ENCODE measurements at regions not wholly inside any gene's neighbourhood (a gene's known extent, or its start where the extent isn't known, plus 50 kb on each side); places are given as distances from the start of the nearest gene placed in this dataset.

DNA sequence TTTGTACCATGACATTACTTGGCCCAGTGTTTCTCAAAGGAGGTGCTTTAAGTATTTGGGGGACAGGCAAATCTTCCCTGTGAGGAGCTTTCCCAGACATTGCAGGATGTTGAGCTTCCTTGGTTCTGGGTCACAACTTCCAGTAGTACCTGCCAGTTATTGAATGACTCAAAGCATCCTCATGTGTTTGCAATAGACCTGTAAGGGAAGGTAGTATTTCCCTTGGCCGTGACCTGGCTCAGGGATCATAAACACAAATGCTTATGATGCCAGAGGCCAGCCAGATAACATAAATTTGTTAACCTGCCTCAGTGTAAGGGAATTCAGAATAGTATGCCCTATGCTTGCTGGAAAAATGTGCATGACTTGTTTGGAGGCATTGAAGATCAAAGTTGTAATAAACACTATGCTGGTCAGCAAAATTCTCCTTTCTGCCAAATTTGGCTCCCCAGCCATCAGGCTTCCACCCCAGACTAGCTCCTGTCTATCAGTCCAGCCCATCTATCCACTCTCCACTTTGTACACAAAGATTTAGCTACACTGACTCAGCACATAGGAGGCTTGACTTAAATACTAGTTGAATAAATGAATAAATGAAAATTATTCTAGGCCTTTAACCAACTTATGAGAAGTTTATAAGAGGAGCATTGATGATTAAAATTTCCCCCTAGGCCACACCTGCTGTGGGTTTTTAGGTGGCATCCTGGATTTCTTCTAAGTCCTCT lies 102.0 kb upstream of the EFEMP1 start:
- DNase-seq: no peak
- H3K9me3 Mint-ChIP-seq (ENCODE audit: unreplicated experiment): no peaks in the 10 kb centered on the region
- Histone ChIP-seq H3K36me3 (ENCODE audit: control insufficient read depth, insufficient read depth, low read length) (no peaks in the 10 kb centered on the region), H3K27me3 (replicated peaks; ENCODE audit: control insufficient read depth, insufficient read depth, low read length) (no peaks in the 10 kb centered on the region; the same call in 1 of the 2 replicates), H3K4me3 (ENCODE audit: low read depth, low read length) (no peak overlapping the region), H3K4me1 (no peaks in the 10 kb centered on the region), H3K9me3 (no peaks in the 10 kb centered on the region)
- no peaks in the 10 kb centered on the region for H3K4me1 Mint-ChIP-seq (ENCODE audit: low read depth, unreplicated experiment)
- CTCF ChIA-PET: no interaction called here
- no peak overlapping the region for H3K27ac Mint-ChIP-seq (ENCODE audit: unreplicated experiment)
- H3K27me3 Mint-ChIP-seq (ENCODE audit: insufficient read depth, unreplicated experiment): peaks cover 8% of the 10 kb centered on the region
- intact Hi-C loops (cut with micrococcal nuclease; ENCODE audit: unreplicated experiment): no loop called here
- TF ChIP-seq, protein P1, sequence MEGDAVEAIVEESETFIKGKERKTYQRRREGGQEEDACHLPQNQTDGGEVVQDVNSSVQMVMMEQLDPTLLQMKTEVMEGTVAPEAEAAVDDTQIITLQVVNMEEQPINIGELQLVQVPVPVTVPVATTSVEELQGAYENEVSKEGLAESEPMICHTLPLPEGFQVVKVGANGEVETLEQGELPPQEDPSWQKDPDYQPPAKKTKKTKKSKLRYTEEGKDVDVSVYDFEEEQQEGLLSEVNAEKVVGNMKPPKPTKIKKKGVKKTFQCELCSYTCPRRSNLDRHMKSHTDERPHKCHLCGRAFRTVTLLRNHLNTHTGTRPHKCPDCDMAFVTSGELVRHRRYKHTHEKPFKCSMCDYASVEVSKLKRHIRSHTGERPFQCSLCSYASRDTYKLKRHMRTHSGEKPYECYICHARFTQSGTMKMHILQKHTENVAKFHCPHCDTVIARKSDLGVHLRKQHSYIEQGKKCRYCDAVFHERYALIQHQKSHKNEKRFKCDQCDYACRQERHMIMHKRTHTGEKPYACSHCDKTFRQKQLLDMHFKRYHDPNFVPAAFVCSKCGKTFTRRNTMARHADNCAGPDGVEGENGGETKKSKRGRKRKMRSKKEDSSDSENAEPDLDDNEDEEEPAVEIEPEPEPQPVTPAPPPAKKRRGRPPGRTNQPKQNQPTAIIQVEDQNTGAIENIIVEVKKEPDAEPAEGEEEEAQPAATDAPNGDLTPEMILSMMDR (IDR thresholded peaks at IDR 0.05; ENCODE audit: insufficient read depth in 1 of 2, low read depth in 1 of 2, low read length in 1 of 2, severe bottlenecking in 1 of 2, unreplicated experiment in 1 of 2): no peak
- no peaks in the 10 kb centered on the region for H3K36me3 Mint-ChIP-seq (ENCODE audit: insufficient read depth, unreplicated experiment)
- POLR2A ChIA-PET: no interaction called here
- H3K4me3 Mint-ChIP-seq (ENCODE audit: unreplicated experiment): no peak overlapping the region
- BruUV-seq (replicated peaks): no TSS peak

GRCh38 chr2:56026828-56027227 lies 103.2 kb upstream of the EFEMP1 start:
- no peaks in the 10 kb centered on the region for H3K36me3 Mint-ChIP-seq (ENCODE audit: insufficient read depth, unreplicated experiment)
- H3K27me3 Mint-ChIP-seq (ENCODE audit: insufficient read depth, unreplicated experiment): peaks cover 11% of the 10 kb centered on the region
- ChIA-PET CTCF (no interaction called here), POLR2A (no interaction called here)
- no peak for DNase-seq
- no peaks in the 10 kb centered on the region; the same call in 1 of the 2 replicates for H3K27me3 ChIP-seq (replicated peaks; ENCODE audit: control insufficient read depth, insufficient read depth, low read length)
- intact Hi-C loops (cut with micrococcal nuclease; ENCODE audit: unreplicated experiment): no loop called here
- no peaks in the 10 kb centered on the region for H3K4me1 Mint-ChIP-seq (ENCODE audit: low read depth, unreplicated experiment)
- no peaks in the 10 kb centered on the region for H3K9me3 ChIP-seq
- no peak overlapping the region for H3K27ac Mint-ChIP-seq (ENCODE audit: unreplicated experiment)
- no peaks in the 10 kb centered on the region for H3K9me3 Mint-ChIP-seq (ENCODE audit: unreplicated experiment)
- TF ChIP-seq, protein P1 (IDR thresholded peaks at IDR 0.05; ENCODE audit: insufficient read depth in 1 of 2, low read depth in 1 of 2, low read length in 1 of 2, severe bottlenecking in 1 of 2, unreplicated experiment in 1 of 2): no peak
- no peaks in the 10 kb centered on the region for H3K36me3 ChIP-seq (ENCODE audit: control insufficient read depth, insufficient read depth, low read length)
- H3K4me3 Mint-ChIP-seq (ENCODE audit: unreplicated experiment): no peak overlapping the region
- no peaks in the 10 kb centered on the region for H3K4me1 ChIP-seq
- no peak overlapping the region for H3K4me3 ChIP-seq (ENCODE audit: low read depth, low read length)
- BruUV-seq (replicated peaks): no TSS peak

- Histone ChIP-seq H3K9me3 (no peaks in the 10 kb centered on the region), H3K4me1 (no peaks in the 10 kb centered on the region), H3K36me3 (ENCODE audit: control insufficient read depth, insufficient read depth, low read length) (no peaks in the 10 kb centered on the region), H3K27me3 (replicated peaks; ENCODE audit: control insufficient read depth, insufficient read depth, low read length) (no peaks in the 10 kb centered on the region), H3K4me3 (ENCODE audit: low read depth, low read length) (no peak overlapping the region)
- Mint-ChIP-seq H3K36me3 (ENCODE audit: insufficient read depth, unreplicated experiment) (no peaks in the 10 kb centered on the region), H3K4me1 (ENCODE audit: low read depth, unreplicated experiment) (no peaks in the 10 kb centered on the region), H3K9me3 (ENCODE audit: unreplicated experiment) (no peaks in the 10 kb centered on the region), H3K4me3 (ENCODE audit: unreplicated experiment) (no peak overlapping the region), H3K27ac (ENCODE audit: unreplicated experiment) (no peak overlapping the region), H3K27me3 (ENCODE audit: insufficient read depth, unreplicated experiment) (peaks cover 15% of the 10 kb centered on the region)
- ChIA-PET POLR2A (no interaction called here), CTCF (no interaction called here)
- BruUV-seq (replicated peaks): no TSS peak
- TF ChIP-seq, protein P1 (IDR thresholded peaks at IDR 0.05; ENCODE audit: insufficient read depth in 1 of 2, low read depth in 1 of 2, low read length in 1 of 2, severe bottlenecking in 1 of 2, unreplicated experiment in 1 of 2): no peak
- intact Hi-C loops (cut with micrococcal nuclease; ENCODE audit: unreplicated experiment): no loop called here
- no peak for DNase-seq
Measured at GRCh38 chr2:56030062-56030461, 106.5 kb upstream of the EFEMP1 start.
